ENCODE measurements at regions not wholly inside any gene's neighbourhood (a gene's known extent, or its start where the extent isn't known, plus 50 kb on each side); places are given as distances from the start of the nearest gene placed in this dataset.

DNA sequence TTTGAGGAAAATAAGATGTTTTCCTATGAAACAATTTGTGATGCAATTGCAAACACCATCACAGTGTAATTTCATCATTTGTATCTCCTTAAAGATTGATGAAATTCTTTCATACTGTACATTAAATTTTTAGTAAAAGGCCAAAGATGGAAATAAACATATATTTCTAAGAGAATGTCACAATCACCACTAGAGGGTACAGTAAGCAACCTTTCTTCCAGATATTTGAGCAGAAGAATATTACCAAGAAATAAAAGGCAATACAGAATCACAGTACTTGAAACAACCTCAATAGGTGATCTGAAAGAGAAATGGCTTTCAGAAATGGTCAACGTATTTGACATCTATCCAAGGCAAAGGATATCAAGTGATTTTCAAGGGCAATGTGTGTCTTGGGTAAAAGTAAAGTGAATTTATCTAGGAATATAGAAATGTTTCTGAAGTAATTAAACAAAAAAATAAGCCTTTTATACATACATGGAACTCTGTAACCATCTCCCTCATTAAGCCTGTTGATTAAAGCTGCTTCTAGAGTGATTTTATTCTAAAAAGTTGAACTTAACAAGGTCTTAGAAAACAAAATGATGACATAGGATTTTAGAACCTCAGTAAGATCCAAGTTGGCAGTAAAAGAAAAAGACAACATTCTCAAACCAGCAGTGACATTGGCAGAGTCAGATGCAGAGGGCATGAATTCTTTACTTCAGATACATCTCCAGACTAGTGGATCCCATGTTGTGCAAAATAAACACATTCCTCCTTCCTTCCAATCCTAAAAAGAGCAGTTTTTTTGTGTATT lies 90.3 kb upstream of the SESTD1 start:
- TF ChIP-seq, protein P1, sequence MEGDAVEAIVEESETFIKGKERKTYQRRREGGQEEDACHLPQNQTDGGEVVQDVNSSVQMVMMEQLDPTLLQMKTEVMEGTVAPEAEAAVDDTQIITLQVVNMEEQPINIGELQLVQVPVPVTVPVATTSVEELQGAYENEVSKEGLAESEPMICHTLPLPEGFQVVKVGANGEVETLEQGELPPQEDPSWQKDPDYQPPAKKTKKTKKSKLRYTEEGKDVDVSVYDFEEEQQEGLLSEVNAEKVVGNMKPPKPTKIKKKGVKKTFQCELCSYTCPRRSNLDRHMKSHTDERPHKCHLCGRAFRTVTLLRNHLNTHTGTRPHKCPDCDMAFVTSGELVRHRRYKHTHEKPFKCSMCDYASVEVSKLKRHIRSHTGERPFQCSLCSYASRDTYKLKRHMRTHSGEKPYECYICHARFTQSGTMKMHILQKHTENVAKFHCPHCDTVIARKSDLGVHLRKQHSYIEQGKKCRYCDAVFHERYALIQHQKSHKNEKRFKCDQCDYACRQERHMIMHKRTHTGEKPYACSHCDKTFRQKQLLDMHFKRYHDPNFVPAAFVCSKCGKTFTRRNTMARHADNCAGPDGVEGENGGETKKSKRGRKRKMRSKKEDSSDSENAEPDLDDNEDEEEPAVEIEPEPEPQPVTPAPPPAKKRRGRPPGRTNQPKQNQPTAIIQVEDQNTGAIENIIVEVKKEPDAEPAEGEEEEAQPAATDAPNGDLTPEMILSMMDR (conservative IDR thresholded peaks at IDR 0.05; ENCODE audit: low read depth in 2 of 2) = peak in 1 of 2 experiments; percentile 58; a peak in 3 of 4 replicates
- TF ChIP-seq POLR2AphosphoS5 (IDR thresholded peaks at IDR 0.05; ENCODE audit: low read depth) = no peak
- TF ChIP-seq ZNF114 (CRISPR knock-in tag; IDR thresholded peaks at IDR 0.05) = no peak
- no peak for TF ChIP-seq EZH2 (IDR thresholded peaks at IDR 0.05; ENCODE audit: low read depth, unreplicated experiment)
- TF ChIP-seq EZH2phosphoT487 (IDR thresholded peaks at IDR 0.05; ENCODE audit: unreplicated experiment) = no peak

All from GM23338 (cell line).